ENCODE measurements at regions not wholly inside any gene's neighbourhood (a gene's known extent, or its start where the extent isn't known, plus 50 kb on each side); places are given as distances from the start of the nearest gene placed in this dataset.
"Not testable (repeated sequence)": the region's sequence is repeated elsewhere in the genome, so short reads cannot be mapped to it uniquely, and the experiment has no call there.

GRCh38 chr21:9780441-9780937, 740.9 kb upstream of the TPTE start:
- TF ChIP-seq POLR2A (IDR thresholded peaks at IDR 0.05) (no peak), POLR2AphosphoS5 (IDR thresholded peaks at IDR 0.05) (no peak), EP300 (IDR thresholded peaks at IDR 0.05) (no peak), CTCF (IDR thresholded peaks at IDR 0.05) (no peak)
- Histone ChIP-seq H3K4me3 (no peak overlapping the region), H3K36me3 (no peaks in the 10 kb centered on the region), H3K4me1 (no peaks in the 10 kb centered on the region), H3K9me3 (peaks cover 7 to 56% (median 40%) of the 10 kb centered on the region in 4 donors), H3K27me3 (no peaks in the 10 kb centered on the region), H3K27ac (no peak overlapping the region)
- WGBS, 5 donors = 37 to 51% (median 47%) methylated on average over 3 of the region's 3 CpGs
- no peak for DNase-seq
- intact Hi-C loops (cut with DNase I; ENCODE audit: low total_unique reads) = no loop called here

- H3K4me3 ChIP-seq; H3K27ac ChIP-seq; intact Hi-C loops (cut with DNase I; ENCODE audit: low total_unique reads); DNase-seq; H3K36me3 ChIP-seq; H3K4me1 ChIP-seq; H3K27me3 ChIP-seq: not testable (repeated sequence)
- WGBS, 5 donors = 34 to 53% (median 38%) methylated on average over 2 of the region's 2 CpGs
- peaks cover 0 to 41% (median 31%) of the 10 kb centered on the region in 4 donors for H3K9me3 ChIP-seq
Measured at GRCh38 chr21:9783587-9783986, 737.8 kb upstream of the TPTE start.

- H3K4me3 ChIP-seq; DNase-seq; H3K27me3 ChIP-seq; H3K4me1 ChIP-seq; H3K36me3 ChIP-seq; intact Hi-C loops (cut with DNase I; ENCODE audit: low total_unique reads); H3K27ac ChIP-seq: not testable (repeated sequence)
- WGBS, 5 donors = 16 to 22% (median 18%) methylated on average over 1 of the region's 1 CpG
- H3K9me3 ChIP-seq = peaks cover 0 to 38% (median 27%) of the 10 kb centered on the region in 4 donors
Measured at GRCh38 chr21:9784201-9784600, 737.2 kb upstream of the TPTE start.

- H3K4me1 ChIP-seq; intact Hi-C loops (cut with DNase I; ENCODE audit: low total_unique reads): not testable (repeated sequence)
Measured at GRCh38 chr21:9786092-9786491, 735.3 kb upstream of the TPTE start.

GRCh38 chr21:9788281-9788680, 733.1 kb upstream of the TPTE start:
- H3K27me3 ChIP-seq; H3K4me1 ChIP-seq; DNase-seq; H3K4me3 ChIP-seq; intact Hi-C loops (cut with DNase I; ENCODE audit: low total_unique reads); H3K36me3 ChIP-seq; H3K27ac ChIP-seq: not testable (repeated sequence)
- H3K9me3 ChIP-seq = peaks cover 3 to 61% (median 43%) of the 10 kb centered on the region in 4 donors
- 50 to 58% (median 54%) methylated on average over 5 of the region's 5 CpGs for WGBS, 5 donors

More at GRCh38 chr21:9786092-9786491, 735.3 kb upstream of the TPTE start:
- H3K4me3 ChIP-seq, H3K36me3 ChIP-seq, DNase-seq, H3K27ac ChIP-seq, H3K27me3 ChIP-seq: not testable (repeated sequence)
- peaks cover 3 to 43% (median 31%) of the 10 kb centered on the region in 4 donors for H3K9me3 ChIP-seq
- WGBS, 5 donors = 45 to 51% (median 47%) methylated on average over 7 of the region's 7 CpGs

- H3K36me3 ChIP-seq; H3K27me3 ChIP-seq; H3K4me1 ChIP-seq; H3K4me3 ChIP-seq; DNase-seq; intact Hi-C loops (cut with DNase I; ENCODE audit: low total_unique reads); H3K27ac ChIP-seq: not testable (repeated sequence)
- peaks cover 3 to 62% (median 38%) of the 10 kb centered on the region in 4 donors for H3K9me3 ChIP-seq
- WGBS, 5 donors = 62 to 73% (median 65%) methylated on average over 6 of the region's 6 CpGs
Measured at GRCh38 chr21:9790354-9790753, 731.0 kb upstream of the TPTE start.

GRCh38 chr21:9791453-9791852, 729.9 kb upstream of the TPTE start:
- 31 to 44% (median 36%) methylated on average over 2 of the region's 2 CpGs for WGBS, 5 donors
- H3K9me3 ChIP-seq = peaks cover 3 to 64% (median 32%) of the 10 kb centered on the region in 4 donors
- DNase-seq; H3K4me3 ChIP-seq; H3K27ac ChIP-seq; H3K4me1 ChIP-seq; H3K27me3 ChIP-seq; intact Hi-C loops (cut with DNase I; ENCODE audit: low total_unique reads); H3K36me3 ChIP-seq: not testable (repeated sequence)

- H3K4me3 ChIP-seq; DNase-seq; H3K27me3 ChIP-seq; H3K4me1 ChIP-seq; H3K36me3 ChIP-seq; intact Hi-C loops (cut with DNase I; ENCODE audit: low total_unique reads); H3K27ac ChIP-seq: not testable (repeated sequence)
- H3K9me3 ChIP-seq = peaks cover 0 to 41% (median 24%) of the 10 kb centered on the region in 4 donors
- WGBS, 5 donors = 42 to 57% (median 52%) methylated on average over 4 of the region's 4 CpGs
Measured at GRCh38 chr21:9795291-9795690, 726.1 kb upstream of the TPTE start.

- H3K4me1 ChIP-seq; DNase-seq; H3K4me3 ChIP-seq; intact Hi-C loops (cut with DNase I; ENCODE audit: low total_unique reads); H3K36me3 ChIP-seq; H3K27me3 ChIP-seq; H3K27ac ChIP-seq: not testable (repeated sequence)
- peaks cover 0 to 37% (median 20%) of the 10 kb centered on the region in 4 donors for H3K9me3 ChIP-seq
Measured at GRCh38 chr21:9796293-9796692, 725.1 kb upstream of the TPTE start.

- H3K4me3 ChIP-seq; intact Hi-C loops (cut with DNase I; ENCODE audit: low total_unique reads); DNase-seq; H3K27ac ChIP-seq; H3K4me1 ChIP-seq; H3K9me3 ChIP-seq; H3K27me3 ChIP-seq; H3K36me3 ChIP-seq: not testable (repeated sequence)
- 28 to 45% (median 41%) methylated on average over 3 of the region's 5 CpGs; no CpG with 5 or more reads in 1 of the 5 donors for WGBS, 5 donors
Measured at GRCh38 chr21:9807675-9808074, 713.7 kb upstream of the TPTE start.

- H3K4me1 ChIP-seq; H3K27ac ChIP-seq; H3K4me3 ChIP-seq; H3K36me3 ChIP-seq; DNase-seq; intact Hi-C loops (cut with DNase I; ENCODE audit: low total_unique reads); H3K27me3 ChIP-seq: not testable (repeated sequence)
- 79 to 90% (median 86%) methylated on average over 23 to 33 of the region's 50 CpGs for WGBS, 5 donors
- H3K9me3 ChIP-seq = peaks cover 0 to 15% (median 0%) of the 10 kb centered on the region in 4 donors
Measured at GRCh38 chr21:9811223-9812004, 710.0 kb upstream of the TPTE start.

Data from stomach (tissue), 8 donors.